Cardiac muscle cell (in vitro differentiated cells and primary cell): ENCODE measurements at regions not wholly inside any gene's neighbourhood (a gene's known extent, or its start where the extent isn't known, plus 50 kb on each side); places are given as distances from the start of the nearest gene placed in this dataset.

Experiments used
- DNase-seq, 2 donors: peaks; one replicate each; pipeline versions ENCODE4 v3.0.0 to v3.0.0-alpha.2; 2010 to 2017; ENCODE audit warnings: low read depth in 1 of 2, low spot score in 1 of 2
- H3K27ac ChIP-seq: fragments of 200-600 bp; sonication (generic); 2 replicates; pipeline ENCODE4 v1.5.1; 2016
- H3K27me3 ChIP-seq: fragments of 200-600 bp; sonication (generic); 2 replicates; pipeline ENCODE4 v1.6.0; 2016; ENCODE audit warnings: control low read depth
- H3K36me3 ChIP-seq: fragments of 200-600 bp; sonication (generic); 2 replicates; pipeline ENCODE4 v1.5.1; 2016; ENCODE audit warnings: control low read depth
- H3K4me1 ChIP-seq: fragments of 200-600 bp; sonication (generic); 2 replicates; pipeline ENCODE4 v1.8.1; 2017; ENCODE audit warnings: low read depth, mild to moderate bottlenecking, mixed run types
- H3K4me3 ChIP-seq: fragments of 200-600 bp; sonication (generic); 2 replicates; pipeline ENCODE4 v1.5.1; 2016; ENCODE audit warnings: mild to moderate bottlenecking
- H3K9me3 ChIP-seq: fragments of 200-600 bp; sonication (generic); 2 replicates; pipeline ENCODE4 v1.5.1; 2017; ENCODE audit warnings: low read depth, mild to moderate bottlenecking, control low read depth
- TF ChIP-seq, protein P1 (sequence below): IDR thresholded peaks from 2 replicates; pipeline ENCODE4 v1.5.1; 2012; ENCODE audit warnings: low read depth, mild to moderate bottlenecking, low read length

DNA sequence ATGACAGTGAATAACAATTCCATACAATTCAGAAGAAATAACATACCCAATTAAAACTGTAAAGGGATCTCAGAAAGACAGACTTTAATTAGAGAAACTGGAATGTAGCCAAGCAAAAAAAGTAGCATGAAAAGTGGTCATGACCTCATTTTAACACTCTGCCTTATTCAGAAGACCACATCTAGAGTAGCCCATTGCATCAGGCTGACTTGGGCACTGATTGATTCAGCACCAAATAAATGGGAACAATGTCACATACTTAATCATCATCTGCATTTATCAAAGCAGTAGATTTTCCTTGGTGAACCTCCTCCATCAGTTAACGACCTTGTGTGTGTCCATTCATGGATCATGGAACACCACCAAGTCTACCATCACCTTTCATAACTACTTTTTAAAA, 992.1 kb downstream of the NR2F1-AS1 start:
- Histone ChIP-seq H3K27me3 (no peaks in the 10 kb centered on the region), H3K27ac (no peak overlapping the region), H3K9me3 (no peaks in the 10 kb centered on the region), H3K4me3 (no peak overlapping the region), H3K4me1 (no peaks in the 10 kb centered on the region), H3K36me3 (no peaks in the 10 kb centered on the region)
- TF ChIP-seq, protein P1, sequence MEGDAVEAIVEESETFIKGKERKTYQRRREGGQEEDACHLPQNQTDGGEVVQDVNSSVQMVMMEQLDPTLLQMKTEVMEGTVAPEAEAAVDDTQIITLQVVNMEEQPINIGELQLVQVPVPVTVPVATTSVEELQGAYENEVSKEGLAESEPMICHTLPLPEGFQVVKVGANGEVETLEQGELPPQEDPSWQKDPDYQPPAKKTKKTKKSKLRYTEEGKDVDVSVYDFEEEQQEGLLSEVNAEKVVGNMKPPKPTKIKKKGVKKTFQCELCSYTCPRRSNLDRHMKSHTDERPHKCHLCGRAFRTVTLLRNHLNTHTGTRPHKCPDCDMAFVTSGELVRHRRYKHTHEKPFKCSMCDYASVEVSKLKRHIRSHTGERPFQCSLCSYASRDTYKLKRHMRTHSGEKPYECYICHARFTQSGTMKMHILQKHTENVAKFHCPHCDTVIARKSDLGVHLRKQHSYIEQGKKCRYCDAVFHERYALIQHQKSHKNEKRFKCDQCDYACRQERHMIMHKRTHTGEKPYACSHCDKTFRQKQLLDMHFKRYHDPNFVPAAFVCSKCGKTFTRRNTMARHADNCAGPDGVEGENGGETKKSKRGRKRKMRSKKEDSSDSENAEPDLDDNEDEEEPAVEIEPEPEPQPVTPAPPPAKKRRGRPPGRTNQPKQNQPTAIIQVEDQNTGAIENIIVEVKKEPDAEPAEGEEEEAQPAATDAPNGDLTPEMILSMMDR = no peak
- no peak for DNase-seq

DNA sequence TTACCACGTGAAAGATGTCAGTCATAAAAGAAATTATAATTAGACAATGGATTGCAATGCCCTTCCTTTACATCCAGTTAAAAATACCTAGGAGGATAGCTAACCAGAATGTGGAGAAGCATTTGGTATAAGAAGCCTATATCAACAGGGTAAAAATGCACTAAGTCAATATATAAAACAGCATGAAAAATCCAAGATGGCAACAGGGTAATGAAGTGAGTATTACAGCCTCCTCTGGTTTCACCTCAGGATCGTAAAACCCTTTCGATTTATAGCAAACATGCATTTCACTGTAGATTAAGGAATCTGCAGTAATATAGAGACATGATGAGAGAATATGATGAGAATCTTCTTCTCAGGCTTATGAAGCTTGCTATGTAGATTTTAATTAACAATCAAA, 999.3 kb downstream of the NR2F1-AS1 start:
- Histone ChIP-seq H3K4me3 (no peak overlapping the region), H3K36me3 (no peaks in the 10 kb centered on the region), H3K9me3 (no peaks in the 10 kb centered on the region), H3K27me3 (no peaks in the 10 kb centered on the region), H3K4me1 (no peaks in the 10 kb centered on the region), H3K27ac (no peak overlapping the region)
- DNase-seq = no peak
- TF ChIP-seq, protein P1 = no peak

DNA sequence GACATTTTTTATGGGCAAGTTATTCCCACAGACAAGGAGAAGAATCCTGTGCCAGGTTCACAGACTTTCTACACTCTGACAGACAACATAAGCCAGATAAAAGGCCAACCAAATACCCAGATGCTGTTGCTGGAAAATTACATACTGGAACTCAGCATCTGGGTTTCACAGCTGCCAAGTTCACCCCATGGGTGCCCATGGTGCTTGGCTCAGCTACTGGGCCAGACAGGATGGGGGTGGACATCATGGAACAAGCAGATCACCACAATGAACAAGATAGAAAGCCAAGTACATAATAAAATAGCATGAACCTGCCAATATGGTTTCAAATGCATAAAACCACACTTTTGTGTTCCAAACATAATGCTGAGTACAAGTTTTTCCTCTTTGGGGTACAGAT, 999.8 kb downstream of the NR2F1-AS1 start:
- no peaks in the 10 kb centered on the region for H3K36me3 ChIP-seq
- H3K9me3 ChIP-seq = no peaks in the 10 kb centered on the region
- H3K4me3 ChIP-seq = no peak overlapping the region
- H3K4me1 ChIP-seq = no peaks in the 10 kb centered on the region
- TF ChIP-seq, protein P1 = no peak
- no peak for DNase-seq
- H3K27me3 ChIP-seq = no peaks in the 10 kb centered on the region
- H3K27ac ChIP-seq = no peak overlapping the region

DNA sequence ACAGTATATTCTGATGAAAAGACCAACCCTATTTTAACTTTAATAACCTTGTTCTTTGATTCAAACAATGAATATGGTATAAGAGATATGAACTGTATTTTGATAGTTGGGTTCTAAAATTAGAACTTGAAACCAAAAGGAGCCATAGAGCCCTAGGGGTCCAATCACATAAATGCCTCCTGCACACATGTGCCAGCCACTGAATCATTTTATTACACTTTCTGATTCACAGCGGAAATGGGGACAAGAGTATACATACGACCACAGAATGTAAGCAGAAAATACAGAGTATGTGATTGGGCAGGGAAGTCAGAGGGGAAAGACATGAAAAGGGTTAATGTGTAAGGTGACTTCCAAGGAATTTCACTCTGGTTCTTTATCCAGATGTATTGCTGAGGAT, 1000.2 kb downstream of the NR2F1-AS1 start:
- no peaks in the 10 kb centered on the region for H3K36me3 ChIP-seq
- H3K27me3 ChIP-seq = no peaks in the 10 kb centered on the region
- H3K9me3 ChIP-seq = no peaks in the 10 kb centered on the region
- TF ChIP-seq, protein P1 = no peak
- no peak overlapping the region for H3K27ac ChIP-seq
- H3K4me3 ChIP-seq = no peak overlapping the region
- no peak for DNase-seq
- H3K4me1 ChIP-seq = no peaks in the 10 kb centered on the region

DNA sequence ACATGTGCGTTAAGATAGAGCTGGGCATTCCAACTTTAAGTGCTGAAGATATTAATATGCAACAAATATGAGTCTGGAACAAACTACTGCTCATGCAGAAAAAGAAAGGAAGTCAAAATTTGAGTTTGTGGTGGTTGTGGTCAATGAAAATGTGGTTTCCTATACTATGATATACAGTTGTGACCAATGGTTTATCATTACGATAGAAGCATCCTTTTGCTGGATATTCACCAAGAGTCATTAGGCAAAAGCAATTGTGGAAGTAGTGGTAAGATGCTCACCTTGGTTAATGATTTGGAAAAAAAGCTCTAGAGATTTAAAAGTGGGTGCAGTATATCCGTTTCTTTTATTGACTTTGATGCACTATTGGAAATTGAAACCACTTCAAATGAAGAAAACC, 1007.0 kb downstream of the NR2F1-AS1 start:
- no peak overlapping the region for H3K27ac ChIP-seq
- H3K36me3 ChIP-seq = no peaks in the 10 kb centered on the region
- no peak overlapping the region for H3K4me3 ChIP-seq
- TF ChIP-seq, protein P1 = no peak
- H3K4me1 ChIP-seq = no peaks in the 10 kb centered on the region
- DNase-seq = no peak
- no peaks in the 10 kb centered on the region for H3K9me3 ChIP-seq
- no peaks in the 10 kb centered on the region for H3K27me3 ChIP-seq

DNA sequence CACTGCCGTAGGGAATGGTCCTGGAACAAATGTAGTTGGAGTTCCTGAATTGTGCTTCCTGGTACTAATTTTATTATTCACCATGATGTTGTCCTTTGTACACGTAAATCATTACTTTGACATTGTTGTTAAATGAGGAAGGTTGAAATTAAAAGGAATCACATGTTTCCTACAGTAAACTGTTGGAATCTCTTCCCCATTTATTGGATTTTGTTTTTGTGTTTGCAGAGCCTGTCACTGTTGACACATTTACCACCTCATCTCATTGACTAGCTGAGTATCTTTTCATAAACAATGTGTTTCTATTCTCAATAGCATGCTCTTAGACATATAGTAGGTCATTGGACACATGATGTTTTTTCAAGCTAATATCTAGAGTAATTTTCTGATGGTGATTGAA, 1012.5 kb downstream of the NR2F1-AS1 start:
- Histone ChIP-seq H3K36me3 (no peaks in the 10 kb centered on the region), H3K4me1 (no peaks in the 10 kb centered on the region), H3K9me3 (no peaks in the 10 kb centered on the region), H3K27me3 (no peaks in the 10 kb centered on the region), H3K4me3 (no peak overlapping the region), H3K27ac (no peak overlapping the region)
- DNase-seq = no peak
- TF ChIP-seq, protein P1 = no peak
